HG03196 (cell line): ENCODE measurements at regions not wholly inside any gene's neighbourhood (a gene's known extent, or its start where the extent isn't known, plus 50 kb on each side); places are given as distances from the start of the nearest gene placed in this dataset.

ENCODE experiments used
- ATAC-seq: cut with Tn5 transposase; IDR thresholded peaks from one replicate; pipeline ENCODE4 v1.9.1; 2021; ENCODE audit not compliant: unreplicated experiment

DNA sequence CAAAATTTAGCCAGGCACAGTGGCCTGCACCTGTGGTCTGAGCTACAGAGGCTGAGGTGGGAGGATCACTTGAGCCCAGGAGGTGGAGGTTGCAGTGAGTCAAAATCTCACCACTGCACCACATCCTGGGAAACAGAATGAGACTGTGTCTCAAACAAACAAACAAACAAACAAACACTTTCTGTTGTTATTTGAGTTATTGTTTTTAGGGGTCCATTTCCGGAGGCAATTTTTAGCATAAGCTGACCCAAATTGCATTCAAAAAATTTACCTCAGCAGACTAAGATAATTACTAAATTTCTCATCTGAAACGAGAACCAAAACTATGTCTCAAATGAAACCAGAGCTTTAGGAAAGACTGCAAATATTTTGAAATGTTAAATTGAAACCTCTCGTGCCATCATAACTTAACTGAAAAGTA lies 1485.1 kb downstream of the EFNA5 start:
- no peak for ATAC-seq

DNA sequence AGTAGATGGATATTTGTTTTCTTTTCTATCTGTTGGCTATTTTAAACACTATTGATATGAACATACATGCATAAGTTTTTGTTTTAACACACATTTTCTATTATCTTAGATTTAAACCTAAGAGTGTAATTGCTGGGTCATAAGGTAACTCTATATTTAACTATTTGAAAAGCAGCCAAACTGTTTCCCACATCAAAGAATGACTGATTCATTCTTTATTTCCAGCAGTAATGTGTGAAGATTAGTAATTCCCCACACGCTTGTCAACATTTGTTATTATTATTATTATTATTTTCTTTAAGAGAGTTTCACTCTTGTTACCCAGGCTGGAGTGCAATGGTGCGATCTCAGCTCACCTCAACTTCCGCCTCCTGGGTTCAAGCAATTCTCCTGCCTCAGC lies 1495.8 kb downstream of the EFNA5 start:
- no peak for ATAC-seq

- no peak for ATAC-seq
Measured at GRCh38 chr5:106172681-106173532, 1497.8 kb downstream of the EFNA5 start.

DNA sequence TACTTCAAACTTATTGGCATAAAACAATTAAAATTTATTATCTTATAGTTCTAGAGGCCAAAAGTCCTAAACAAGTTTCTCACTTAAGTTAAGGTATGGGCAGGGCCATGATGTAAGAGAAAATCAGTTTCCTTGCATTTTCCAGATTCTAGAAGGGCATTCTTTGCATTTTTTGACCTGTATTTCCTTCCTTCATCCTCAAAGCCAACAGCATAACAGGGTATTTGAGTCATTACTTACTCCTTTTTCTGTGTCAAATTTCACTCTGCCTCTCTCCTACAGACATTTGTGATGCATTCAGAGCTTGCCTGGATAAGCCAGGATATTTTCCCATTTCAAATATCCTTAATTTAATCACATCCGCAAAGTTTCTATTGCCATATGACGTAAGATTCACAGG lies 1499.0 kb downstream of the EFNA5 start:
- ATAC-seq, result no peak

DNA sequence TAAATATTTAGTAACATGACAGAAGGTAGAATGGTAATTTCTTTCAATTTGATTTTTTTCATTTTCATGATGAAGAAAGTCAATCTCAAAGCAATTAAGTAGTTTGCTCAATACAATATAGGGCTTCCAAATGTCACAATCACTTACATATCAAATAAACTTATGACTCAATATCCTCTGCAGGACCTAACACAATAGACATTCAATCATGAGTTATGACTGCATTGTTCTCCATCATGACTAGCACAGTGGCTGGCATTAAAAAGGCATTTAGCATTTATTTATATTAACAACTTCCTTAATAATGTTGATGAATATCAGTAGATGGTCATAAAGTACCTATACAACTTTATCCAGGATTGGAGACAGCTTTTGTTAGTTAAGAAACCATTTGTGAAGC lies 1499.6 kb downstream of the EFNA5 start:
- no peak for ATAC-seq

DNA sequence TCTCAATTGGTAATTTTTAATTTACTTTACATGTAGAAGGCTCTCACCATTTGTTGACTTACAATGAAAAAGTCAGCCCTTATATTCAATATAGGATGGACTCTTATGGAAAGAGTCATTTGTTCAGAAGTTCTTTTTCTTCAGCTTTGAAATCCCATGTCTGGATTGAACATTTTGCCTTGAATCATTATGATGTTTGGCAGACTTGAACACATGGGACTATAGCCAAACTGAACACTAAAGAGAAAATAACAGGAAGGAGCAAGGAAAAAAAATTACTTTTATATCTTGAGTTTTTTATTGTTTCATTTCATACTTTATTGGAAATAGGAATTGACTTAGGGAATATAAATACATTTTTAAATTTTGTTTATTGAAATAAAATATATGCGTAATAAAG lies 1503.0 kb downstream of the EFNA5 start:
- ATAC-seq, result no peak

- ATAC-seq, result no peak
Measured at GRCh38 chr5:106163233-106163632, 1507.5 kb downstream of the EFNA5 start.

DNA sequence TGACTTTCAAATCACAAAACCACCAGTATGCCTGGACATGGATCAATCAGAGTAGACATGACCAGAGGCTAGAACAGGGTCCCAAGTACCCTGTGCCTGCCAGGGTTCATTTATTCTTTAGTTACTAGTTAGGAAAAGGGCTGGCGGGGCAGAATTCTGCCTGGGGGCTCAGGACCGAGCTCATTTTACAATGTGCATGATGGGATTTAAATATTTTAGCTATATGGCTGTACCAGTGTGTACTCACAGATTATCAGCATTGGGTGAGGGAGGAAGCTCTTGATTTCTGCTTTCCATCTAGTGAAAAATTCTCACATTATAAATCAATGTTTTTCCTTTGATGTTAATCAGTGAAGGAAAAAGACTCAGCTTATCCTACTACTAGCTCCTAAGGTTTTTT lies 1511.1 kb downstream of the EFNA5 start:
- no peak for ATAC-seq

GRCh38 chr5:106154280-106154716 lies 1516.4 kb downstream of the EFNA5 start:
- no peak for ATAC-seq

GRCh38 chr5:106152569-106152968 lies 1518.2 kb downstream of the EFNA5 start:
- no peak for ATAC-seq

GRCh38 chr5:106142116-106142515 lies 1528.6 kb downstream of the EFNA5 start:
- ATAC-seq, result no peak

GRCh38 chr5:106140101-106140500 lies 1530.6 kb downstream of the EFNA5 start:
- ATAC-seq, result no peak

DNA sequence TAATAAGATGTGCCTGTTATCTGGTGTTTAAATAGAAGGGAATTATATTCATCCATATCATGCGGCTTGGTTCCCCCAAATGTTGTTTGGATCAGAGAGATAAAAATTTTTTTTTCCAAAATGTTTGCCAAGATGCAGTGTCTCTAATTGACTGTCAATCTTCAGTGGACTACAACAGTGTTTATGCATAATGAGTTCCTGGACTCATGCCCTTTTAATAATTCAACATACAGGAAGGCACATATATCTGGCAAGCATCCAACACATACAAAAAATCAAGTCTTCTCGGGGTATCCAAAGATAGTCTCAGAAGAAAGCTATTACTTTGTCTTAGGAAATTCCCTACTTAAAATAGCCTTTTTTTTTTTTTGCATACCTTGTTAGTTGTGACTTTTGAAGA lies 1534.7 kb downstream of the EFNA5 start:
- no peak for ATAC-seq

- ATAC-seq, result no peak
Measured at GRCh38 chr5:106135473-106135872, 1535.3 kb downstream of the EFNA5 start.

DNA sequence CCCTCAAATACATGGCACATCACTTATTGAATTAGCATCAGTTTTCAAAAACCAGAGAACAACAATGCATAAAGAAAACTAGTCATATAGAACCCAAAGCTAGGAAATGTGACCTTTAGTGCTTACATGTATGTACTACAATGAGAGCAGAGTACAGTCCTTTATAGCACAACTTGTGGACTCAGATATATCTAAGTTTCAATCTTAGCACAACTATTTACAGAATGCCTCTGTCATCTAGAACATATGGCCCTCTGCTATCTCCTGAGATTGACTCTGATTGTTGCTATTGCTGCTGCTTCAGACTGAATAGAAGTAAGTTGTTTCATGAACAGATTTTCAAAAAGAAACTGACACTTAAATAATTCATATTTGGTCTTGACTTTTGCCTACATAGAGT lies 1536.2 kb downstream of the EFNA5 start:
- no peak for ATAC-seq

DNA sequence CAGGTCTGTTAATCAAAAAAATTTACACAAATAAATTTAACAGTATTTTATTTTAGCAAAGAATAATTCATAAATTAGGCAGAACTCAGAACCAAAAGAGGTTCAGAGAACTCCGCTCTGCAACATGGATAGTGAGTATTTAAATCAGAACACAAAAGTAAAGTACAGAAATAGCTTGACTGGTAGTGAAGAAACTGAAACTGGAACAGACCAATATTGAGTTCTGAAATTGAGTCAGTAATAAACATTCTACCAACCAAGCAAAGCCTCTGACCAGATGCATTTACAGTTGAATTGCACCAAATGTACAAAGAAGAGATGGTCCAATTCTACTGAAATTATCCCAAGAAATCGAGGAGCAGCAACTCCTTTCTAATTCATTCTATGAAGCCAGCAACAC lies 1542.8 kb downstream of the EFNA5 start:
- peak; percentile 84 for ATAC-seq

GRCh38 chr5:106127341-106127781 lies 1543.4 kb downstream of the EFNA5 start:
- no peak for ATAC-seq

DNA sequence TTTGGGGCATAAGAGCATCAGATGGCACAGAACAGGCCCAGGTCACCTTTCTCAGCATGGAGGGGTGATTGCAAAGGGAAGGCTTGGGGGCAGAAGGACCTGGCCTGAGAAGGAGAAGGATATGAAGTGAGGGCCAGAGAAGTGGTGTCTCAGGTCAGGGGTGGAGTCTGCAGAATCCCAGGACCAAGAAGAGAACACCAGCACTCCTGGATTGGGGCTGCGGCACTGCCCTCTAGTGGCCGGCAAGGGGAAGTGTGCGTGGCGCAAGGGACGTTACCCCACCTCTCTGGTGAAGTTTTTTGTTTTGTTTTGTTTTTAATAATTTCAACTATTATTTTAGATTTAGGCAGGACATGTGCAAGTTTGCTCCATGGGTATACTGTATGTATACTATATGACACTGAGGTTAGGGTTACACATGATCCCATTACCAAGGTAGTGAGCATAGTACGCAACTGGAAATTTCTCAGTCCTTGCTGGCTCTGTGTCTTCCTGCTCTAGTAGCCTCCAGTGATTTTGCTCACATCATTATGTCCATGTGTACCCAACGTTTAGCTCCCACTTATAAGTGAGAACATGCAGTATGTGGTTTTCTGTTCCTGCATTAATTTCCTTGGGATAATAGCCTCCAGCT lies 1548.6 kb downstream of the EFNA5 start:
- peak; percentile 67 for ATAC-seq

DNA sequence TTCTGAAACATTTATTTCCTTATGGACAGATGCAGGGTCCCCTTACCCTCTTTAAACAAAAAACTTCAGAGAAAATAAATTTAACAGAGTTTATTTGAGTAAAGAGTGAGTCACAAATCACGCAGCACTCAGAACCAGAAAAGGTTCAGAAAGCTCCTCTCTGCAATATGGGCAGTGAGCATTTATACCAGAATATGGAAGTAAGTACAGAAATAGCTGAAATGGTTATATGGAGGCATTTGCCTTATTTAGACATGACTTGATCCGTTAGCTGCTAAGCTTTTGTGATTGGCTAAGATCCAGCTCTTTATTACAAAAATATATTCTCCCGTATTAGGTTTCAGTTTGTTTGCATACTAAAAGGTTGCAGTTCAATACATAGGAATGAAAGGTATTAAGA lies 1554.1 kb downstream of the EFNA5 start:
- ATAC-seq, result no peak

- ATAC-seq, result no peak
Measured at GRCh38 chr5:106113922-106114321, 1556.8 kb downstream of the EFNA5 start.

DNA sequence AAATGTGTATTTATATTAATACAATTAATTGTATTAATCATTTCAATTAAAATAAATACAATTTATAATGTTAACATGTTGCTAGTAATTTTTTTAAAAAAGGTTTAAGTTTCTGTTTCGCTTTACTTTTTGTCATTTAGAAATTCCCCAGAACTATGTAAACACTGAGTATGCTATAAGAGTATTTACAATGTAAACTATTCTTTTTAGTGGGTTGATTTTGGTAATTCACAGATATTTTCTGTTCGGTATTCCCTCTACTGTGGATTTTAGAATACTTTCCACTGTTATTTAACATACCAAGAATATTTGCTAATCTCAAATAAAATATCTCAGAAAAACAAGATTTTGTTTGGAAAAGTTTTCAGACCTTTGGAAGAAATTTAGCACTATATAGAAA lies 1564.4 kb downstream of the EFNA5 start:
- ATAC-seq, result no peak

DNA sequence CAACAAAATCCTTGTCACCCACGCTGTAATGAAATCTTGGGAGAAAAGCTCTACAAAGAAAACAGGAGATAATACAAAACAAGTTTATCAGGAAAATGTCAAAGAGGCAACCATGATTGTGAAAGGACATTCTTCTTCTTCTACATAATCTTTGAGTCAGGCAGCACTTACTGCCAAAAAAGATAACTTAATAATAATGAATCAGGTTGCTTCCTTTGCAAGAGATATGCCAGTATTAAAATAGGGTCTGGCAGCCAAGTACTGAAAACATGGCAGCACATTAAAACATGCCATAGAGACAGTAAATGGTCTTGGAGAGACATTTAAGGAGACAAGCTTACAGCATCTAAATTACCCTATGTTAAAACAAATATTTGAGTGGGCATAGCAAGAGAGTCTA lies 1573.4 kb downstream of the EFNA5 start:
- ATAC-seq, result no peak
